ENCODE measurements at regions not wholly inside any gene's neighbourhood (a gene's known extent, or its start where the extent isn't known, plus 50 kb on each side); places are given as distances from the start of the nearest gene placed in this dataset.

GRCh38 chr6:167730441-167730840 is 96.3 kb upstream of the AFDN start:
- TF ChIP-seq CTCF (IDR thresholded peaks at IDR 0.05; ENCODE audit: extremely low read depth, missing control alignments): no peak
- DNase-seq (ENCODE audit: low spot score): no peak

GRCh38 chr6:167731216-167731615 is 95.5 kb upstream of the AFDN start:
- TF ChIP-seq CTCF (IDR thresholded peaks at IDR 0.05; ENCODE audit: extremely low read depth, missing control alignments): no peak
- no peak for DNase-seq (ENCODE audit: low spot score)

- TF ChIP-seq CTCF (IDR thresholded peaks at IDR 0.05; ENCODE audit: extremely low read depth, missing control alignments): no peak
- no peak for DNase-seq (ENCODE audit: low spot score)
Observed at GRCh38 chr6:167731731-167732422, 94.8 kb upstream of the AFDN start.

DNA sequence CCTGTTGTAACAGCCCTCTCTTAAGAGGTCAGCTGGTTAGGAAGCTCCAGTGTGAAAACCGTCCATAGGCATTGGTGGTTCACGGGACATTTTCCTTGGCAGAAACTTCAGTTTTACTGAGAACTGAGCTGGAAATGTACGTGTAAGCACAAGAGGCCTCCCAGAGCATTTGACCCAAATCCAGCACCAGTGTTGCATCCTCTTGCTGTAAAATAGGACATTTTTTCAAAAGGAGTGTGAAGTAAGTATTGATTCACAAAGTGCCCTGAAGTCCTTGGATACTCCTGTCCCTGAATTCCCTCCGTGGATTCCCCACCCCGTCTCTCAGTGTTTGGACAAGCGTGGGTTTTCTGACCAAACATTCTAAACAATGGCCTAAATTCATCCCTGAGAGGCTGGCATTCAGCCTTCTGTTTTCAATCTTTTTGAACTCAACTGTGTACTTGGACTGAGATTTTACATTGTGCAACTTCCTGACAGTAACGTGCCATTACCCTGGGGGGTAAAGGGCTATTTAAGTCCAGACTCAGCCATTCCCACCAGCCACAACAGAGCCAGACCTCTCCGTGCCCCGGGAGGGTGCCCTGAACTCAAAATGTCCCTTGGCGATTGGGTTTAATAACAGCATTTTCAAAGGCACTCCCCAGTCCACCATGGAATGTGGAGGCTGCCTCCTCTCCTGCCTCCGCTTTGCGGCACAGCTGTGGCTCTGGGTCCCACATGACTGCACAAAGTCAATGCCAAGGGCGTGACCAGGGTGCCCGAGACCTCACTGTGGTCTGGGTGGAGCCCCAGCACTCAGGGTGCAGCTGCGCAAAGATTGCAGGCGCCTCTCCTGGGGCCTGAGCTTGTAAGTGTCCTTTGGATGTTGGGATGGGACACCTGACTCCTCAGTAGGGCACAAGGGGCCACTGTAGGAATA is 92.7 kb upstream of the AFDN start:
- no peak for DNase-seq (ENCODE audit: low spot score)
- no peak for TF ChIP-seq CTCF (IDR thresholded peaks at IDR 0.05; ENCODE audit: extremely low read depth, missing control alignments)

- no peak for DNase-seq (ENCODE audit: low spot score)
- no peak for TF ChIP-seq CTCF (IDR thresholded peaks at IDR 0.05; ENCODE audit: extremely low read depth, missing control alignments)
Observed at GRCh38 chr6:167734662-167735083, 92.0 kb upstream of the AFDN start.

- no peak for TF ChIP-seq CTCF (IDR thresholded peaks at IDR 0.05; ENCODE audit: extremely low read depth, missing control alignments)
- no peak for DNase-seq (ENCODE audit: low spot score)
Observed at GRCh38 chr6:167735084-167735950, 91.4 kb upstream of the AFDN start.

Data from GM20000 (cell line).